ENCODE measurements at regions not wholly inside any gene's neighbourhood (a gene's known extent, or its start where the extent isn't known, plus 50 kb on each side); places are given as distances from the start of the nearest gene placed in this dataset.
"Not testable (repeated sequence)": the region's sequence is repeated elsewhere in the genome, so short reads cannot be mapped to it uniquely, and the experiment has no call there.

DNA sequence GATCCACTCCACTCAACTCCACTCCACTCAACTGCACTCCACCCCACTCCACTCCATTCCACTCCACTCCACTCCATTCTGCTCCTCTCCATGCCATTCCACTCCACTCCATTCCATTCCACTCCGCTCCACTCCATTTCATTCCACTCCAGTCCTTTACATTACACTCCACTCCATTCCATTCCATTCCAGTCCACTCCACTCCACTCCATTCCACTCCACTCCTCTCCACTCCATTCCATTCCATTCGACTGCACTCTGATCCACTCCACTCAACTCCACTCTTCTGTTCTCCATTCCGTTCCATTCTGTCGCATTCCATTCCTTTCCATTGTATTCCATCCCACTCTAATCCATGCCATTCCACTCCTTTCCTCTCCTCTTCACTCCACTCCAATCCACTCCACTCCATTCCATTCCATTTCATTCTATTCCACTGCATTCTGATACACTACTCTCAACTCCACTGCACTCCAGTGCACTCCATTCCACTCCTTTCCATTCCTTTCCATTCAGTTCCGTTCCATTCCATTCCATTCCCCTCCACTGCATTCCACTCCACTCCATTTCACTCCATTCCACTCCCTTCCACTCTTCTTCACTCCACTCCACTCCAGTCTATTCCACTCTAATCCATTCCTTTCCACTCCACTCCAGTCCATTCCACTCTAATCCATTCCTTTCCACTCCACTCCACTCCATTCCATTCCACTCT lies 2564.2 kb upstream of the TPTE start:
- TF ChIP-seq, protein P1, sequence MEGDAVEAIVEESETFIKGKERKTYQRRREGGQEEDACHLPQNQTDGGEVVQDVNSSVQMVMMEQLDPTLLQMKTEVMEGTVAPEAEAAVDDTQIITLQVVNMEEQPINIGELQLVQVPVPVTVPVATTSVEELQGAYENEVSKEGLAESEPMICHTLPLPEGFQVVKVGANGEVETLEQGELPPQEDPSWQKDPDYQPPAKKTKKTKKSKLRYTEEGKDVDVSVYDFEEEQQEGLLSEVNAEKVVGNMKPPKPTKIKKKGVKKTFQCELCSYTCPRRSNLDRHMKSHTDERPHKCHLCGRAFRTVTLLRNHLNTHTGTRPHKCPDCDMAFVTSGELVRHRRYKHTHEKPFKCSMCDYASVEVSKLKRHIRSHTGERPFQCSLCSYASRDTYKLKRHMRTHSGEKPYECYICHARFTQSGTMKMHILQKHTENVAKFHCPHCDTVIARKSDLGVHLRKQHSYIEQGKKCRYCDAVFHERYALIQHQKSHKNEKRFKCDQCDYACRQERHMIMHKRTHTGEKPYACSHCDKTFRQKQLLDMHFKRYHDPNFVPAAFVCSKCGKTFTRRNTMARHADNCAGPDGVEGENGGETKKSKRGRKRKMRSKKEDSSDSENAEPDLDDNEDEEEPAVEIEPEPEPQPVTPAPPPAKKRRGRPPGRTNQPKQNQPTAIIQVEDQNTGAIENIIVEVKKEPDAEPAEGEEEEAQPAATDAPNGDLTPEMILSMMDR (IDR thresholded peaks at IDR 0.05): not testable (repeated sequence)
- not testable (repeated sequence) for TF ChIP-seq POLR2A (IDR thresholded peaks at IDR 0.05)

All from upper lobe of left lung (tissue), 4 donors.